GM12878 (cell line): ENCODE measurements at regions not wholly inside any gene's neighbourhood (a gene's known extent, or its start where the extent isn't known, plus 50 kb on each side); places are given as distances from the start of the nearest gene placed in this dataset.

Experiments
- ATAC-seq: fragments of 200-7000 bp; cut with Tn5 transposase; 3 replicates; pipeline ENCODE4 v1.9.1; 2020; ENCODE audit warnings: mild to moderate bottlenecking, moderate library complexity
- BruUV-seq: library from RNA; stranded (reverse); fragments of 400-500 nt; replicated peaks from 2 replicates; lab custom pipeline; 2021; lab: Mats Ljungman, UMichigan
- CTCF ChIA-PET: fragments of 300-600 bp; sonication (Branson Sonifier 250); formaldehyde crosslinking; extraction: SDS; loops from one replicate; lab custom pipeline; 2021; ENCODE audit warnings: inconsistent platforms; lab: Yijun Ruan, JAX
- POLR2A ChIA-PET: fragments of 350-600 bp; formaldehyde crosslinking; extraction: SDS; loops from one replicate; lab custom pipeline; 2021; ENCODE audit warnings: inconsistent platforms; lab: Charles Lee
- RAD21 ChIA-PET: fragments of 300-600 bp; sonication (Branson Sonifier 250); formaldehyde crosslinking; loops from one replicate; lab custom pipeline; 2023; ENCODE audit warnings: antibody characterized with exemption; ENCODE audit not compliant: unreplicated experiment; lab: Charles Lee
- SMC1A ChIA-PET: fragments of 300-600 bp; sonication (Branson Sonifier 250); formaldehyde crosslinking; loops from one replicate; lab custom pipeline; 2023; ENCODE audit not compliant: unreplicated experiment, uncharacterized antibody; lab: Charles Lee
- DNase-seq: peaks from one replicate; pipeline ENCODE4 v3.0.0-alpha.2; 2011; ENCODE audit warnings: low read depth, low spot score
- FAIRE-seq: peaks from 3 replicates; lab custom pipeline; 2011; peaks lifted over from hg19 to GRCh38; lab: Jason Lieb, UNC
- H2AFZ ChIP-seq: 2 replicates; pipeline ENCODE4 v1.6.0; 2011; ENCODE audit warnings: low read depth, low read length, control low read depth; ENCODE audit not compliant: control insufficient read depth
- H3K27ac ChIP-seq: 2 replicates; pipeline ENCODE4 v1.5.1; 2011; ENCODE audit warnings: control low read depth; ENCODE audit not compliant: control insufficient read depth, insufficient read depth
- H3K27me3 ChIP-seq, 2 experiments: replicated peaks in 1 of 2; 2 replicates each; pipeline versions ENCODE4 v1.6.0 to v1.6.1; 2011; ENCODE audit warnings: low read length in 1 of 2; ENCODE audit not compliant: control insufficient read depth in 2 of 2, insufficient read depth in 2 of 2
- H3K36me3 ChIP-seq, 2 experiments: 2 replicates each; pipeline ENCODE4 v1.5.1; 2011; ENCODE audit warnings: low read length in 1 of 2; ENCODE audit not compliant: control insufficient read depth in 2 of 2, insufficient read depth in 2 of 2
- H3K4me1 ChIP-seq: 2 replicates; pipeline ENCODE4 v1.6.1; 2011; ENCODE audit warnings: mild to moderate bottlenecking, low read length, moderate library complexity, mixed read lengths; ENCODE audit not compliant: control insufficient read depth, insufficient read depth
- H3K4me2 ChIP-seq: 2 replicates; pipeline ENCODE4 v1.6.0; 2011; ENCODE audit warnings: control low read depth; ENCODE audit not compliant: control insufficient read depth, insufficient read depth
- H3K4me3 ChIP-seq: fragments of 200-600 bp; sonication (generic); 2 replicates; pipeline ENCODE4 v1.5.1; 2016
- H3K79me2 ChIP-seq: 2 replicates; pipeline ENCODE4 v1.6.0; 2011; ENCODE audit warnings: low read length; ENCODE audit not compliant: control insufficient read depth, insufficient read depth
- H3K9ac ChIP-seq: 2 replicates; pipeline ENCODE4 v1.8.0; 2011; ENCODE audit warnings: low read length, control low read depth, mixed read lengths; ENCODE audit not compliant: control insufficient read depth, insufficient read depth
- H3K9me3 ChIP-seq: replicated peaks from 3 replicates; pipeline ENCODE4 v1.5.1; 2011; ENCODE audit warnings: mild to moderate bottlenecking, low read length; ENCODE audit not compliant: control insufficient read depth, insufficient read depth
- H4K20me1 ChIP-seq: 2 replicates; pipeline ENCODE4 v1.6.0; 2011; ENCODE audit not compliant: control insufficient read depth, insufficient read depth
- BMI1 ChIP-seq: fragments of 450-650 bp; IDR thresholded peaks from 2 replicates; pipeline ENCODE4 v1.6.1; 2016; ENCODE audit warnings: mild to moderate bottlenecking, moderate library complexity, borderline replicate concordance
- ETV6 ChIP-seq, 2 experiments: fragments of 450-650 bp in 1 of 2; IDR thresholded peaks in 1 of 2; conservative IDR thresholded peaks in 1 of 2; 2 replicates each; pipeline ENCODE4 v1.6.1; 2014; ENCODE audit warnings: antibody characterized with exemption in 1 of 2, borderline replicate concordance in 1 of 2, low read depth in 1 of 2, mild to moderate bottlenecking in 1 of 2, moderate library complexity in 1 of 2
- NFYB ChIP-seq: IDR thresholded peaks from 2 replicates; pipeline ENCODE4 v1.6.1; 2011; ENCODE audit warnings: low read depth, mild to moderate bottlenecking, low read length, improper control_type of control experiment, moderate library complexity; ENCODE audit not compliant: insufficient read depth
- POLR2A ChIP-seq: IDR thresholded peaks from 2 replicates; pipeline ENCODE4 v1.6.1; 2011; ENCODE audit warnings: low read depth, mild to moderate bottlenecking, low read length
- POU2F2 ChIP-seq: IDR thresholded peaks from 3 replicates; pipeline ENCODE4 v1.6.1; 2011; ENCODE audit warnings: low read depth, mild to moderate bottlenecking, low read length, borderline replicate concordance
- RAD51 ChIP-seq: fragments of 450-650 bp; IDR thresholded peaks from 2 replicates; pipeline ENCODE4 v1.6.1; 2016; ENCODE audit warnings: moderate library complexity, mild to moderate bottlenecking, inconsistent platforms
- SMARCA5 ChIP-seq: fragments of 450-650 bp; IDR thresholded peaks from 2 replicates; pipeline ENCODE4 v1.6.1; 2017; ENCODE audit warnings: mild to moderate bottlenecking
- TAF1 ChIP-seq: IDR thresholded peaks from 2 replicates; pipeline ENCODE4 v1.6.1; 2011; ENCODE audit warnings: mild to moderate bottlenecking, low read depth, low read length, borderline replicate concordance
- TCF12 ChIP-seq: IDR thresholded peaks from 2 replicates; pipeline ENCODE4 v1.6.1; 2011; ENCODE audit warnings: low read depth, mild to moderate bottlenecking, low read length
- ZBED1 ChIP-seq: IDR thresholded peaks from 2 replicates; pipeline ENCODE4 v1.6.1; 2016; ENCODE audit warnings: borderline replicate concordance
- WGBS: methylation state at CpG from one replicate; pipeline ENCODE4 v1.1.6; 2016; ENCODE audit warnings: low lambda C conversion rate; ENCODE audit not compliant: insufficient replicate concordance, insufficient coverage; ENCODE audit errors: missing lambda C conversion rate; 5-methylcytosine and 5-hydroxymethylcytosine counted together
- in situ Hi-C: fragments of 300-500 bp; cut with MboI; formaldehyde crosslinking; loops from 9 replicates; pipeline ENCODE4 v1.14.3; 2018; ENCODE audit warnings: mixed read lengths
- intact Hi-C: fragments of 100-400 bp; cut with micrococcal nuclease; formaldehyde crosslinking; loops from one replicate; pipeline ENCODE4 v1.14.2; 2022; ENCODE audit not compliant: unreplicated experiment
- TF ChIP-seq, protein P1 (sequence below): fragments of 450-650 bp; IDR thresholded peaks from 2 replicates; pipeline ENCODE4 v1.6.1; 2017; ENCODE audit warnings: antibody characterized with exemption, mild to moderate bottlenecking, moderate library complexity
- TF ChIP-seq, protein P2 (sequence below): IDR thresholded peaks from 2 replicates; pipeline ENCODE4 v1.6.1; 2012; ENCODE audit warnings: mild to moderate bottlenecking, low read depth, low read length
- TF ChIP-seq, protein P3 (sequence below): fragments of 450-650 bp; IDR thresholded peaks from 2 replicates; pipeline ENCODE4 v1.6.1; 2017; ENCODE audit warnings: low read depth, mild to moderate bottlenecking, moderate library complexity
- TF ChIP-seq, protein P4 (sequence below): fragments of 150-350 bp; IDR thresholded peaks from 2 replicates; pipeline ENCODE4 v1.6.1; 2016; ENCODE audit warnings: low read depth, low read length

DNA sequence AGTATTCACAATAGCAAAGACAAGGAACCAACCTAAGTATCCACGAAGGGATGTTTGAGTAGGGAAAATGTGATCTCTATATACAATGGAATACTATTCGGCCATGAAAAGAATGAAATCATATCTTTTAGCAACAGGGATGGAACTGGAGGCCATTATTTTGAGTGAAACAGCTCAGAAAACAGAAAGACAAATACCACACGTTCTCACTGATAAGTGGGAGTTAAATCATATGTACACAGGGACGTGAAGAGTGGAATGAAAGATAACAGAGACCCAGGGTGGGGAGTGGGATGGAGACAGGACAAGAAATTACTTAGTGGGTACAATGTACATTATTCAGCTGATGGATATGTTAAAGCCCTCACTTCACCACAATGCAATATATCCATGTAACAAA lies 1012.7 kb downstream of the TBC1D22A start:
- no peaks in the 10 kb centered on the region for H3K79me2 ChIP-seq
- RAD21 ChIA-PET, result no interaction called here
- H3K9me3 ChIP-seq, result no peaks in the 10 kb centered on the region
- no peaks in the 10 kb centered on the region for H4K20me1 ChIP-seq
- CTCF ChIA-PET, result no interaction called here
- H3K36me3 ChIP-seq, result no peaks in the 10 kb centered on the region
- intact Hi-C loops, result no loop called here
- in situ Hi-C loops, result no loop called here
- no peak for DNase-seq
- H3K4me3 ChIP-seq, result no peak overlapping the region
- H3K27me3 ChIP-seq, result no peaks in the 10 kb centered on the region
- H2AFZ ChIP-seq, result no peak overlapping the region
- ATAC-seq, result no peak
- WGBS, result 14% methylated on average over 4 of the region's 4 CpGs
- FAIRE-seq, result no peak
- H3K27ac ChIP-seq, result no peak overlapping the region
- BruUV-seq, result no TSS peak
- SMC1A ChIA-PET, result no interaction called here
- no peaks in the 10 kb centered on the region for H3K4me1 ChIP-seq
- no peak overlapping the region for H3K9ac ChIP-seq
- no peak overlapping the region for H3K4me2 ChIP-seq
- POLR2A ChIA-PET, result no interaction called here
- TF ChIP-seq, protein P1, sequence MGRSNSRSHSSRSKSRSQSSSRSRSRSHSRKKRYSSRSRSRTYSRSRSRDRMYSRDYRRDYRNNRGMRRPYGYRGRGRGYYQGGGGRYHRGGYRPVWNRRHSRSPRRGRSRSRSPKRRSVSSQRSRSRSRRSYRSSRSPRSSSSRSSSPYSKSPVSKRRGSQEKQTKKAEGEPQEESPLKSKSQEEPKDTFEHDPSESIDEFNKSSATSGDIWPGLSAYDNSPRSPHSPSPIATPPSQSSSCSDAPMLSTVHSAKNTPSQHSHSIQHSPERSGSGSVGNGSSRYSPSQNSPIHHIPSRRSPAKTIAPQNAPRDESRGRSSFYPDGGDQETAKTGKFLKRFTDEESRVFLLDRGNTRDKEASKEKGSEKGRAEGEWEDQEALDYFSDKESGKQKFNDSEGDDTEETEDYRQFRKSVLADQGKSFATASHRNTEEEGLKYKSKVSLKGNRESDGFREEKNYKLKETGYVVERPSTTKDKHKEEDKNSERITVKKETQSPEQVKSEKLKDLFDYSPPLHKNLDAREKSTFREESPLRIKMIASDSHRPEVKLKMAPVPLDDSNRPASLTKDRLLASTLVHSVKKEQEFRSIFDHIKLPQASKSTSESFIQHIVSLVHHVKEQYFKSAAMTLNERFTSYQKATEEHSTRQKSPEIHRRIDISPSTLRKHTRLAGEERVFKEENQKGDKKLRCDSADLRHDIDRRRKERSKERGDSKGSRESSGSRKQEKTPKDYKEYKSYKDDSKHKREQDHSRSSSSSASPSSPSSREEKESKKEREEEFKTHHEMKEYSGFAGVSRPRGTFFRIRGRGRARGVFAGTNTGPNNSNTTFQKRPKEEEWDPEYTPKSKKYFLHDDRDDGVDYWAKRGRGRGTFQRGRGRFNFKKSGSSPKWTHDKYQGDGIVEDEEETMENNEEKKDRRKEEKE, result no peak
- TF ChIP-seq ETV6 (conservative IDR thresholded peaks at IDR 0.05 in 1 of 2, IDR thresholded peaks at IDR 0.05 in 1 of 2; ENCODE audit: borderline replicate concordance in 1 of 2, low read depth in 1 of 2), result no peak
- TF ChIP-seq POU2F2, result no peak
- TF ChIP-seq, protein P2, sequence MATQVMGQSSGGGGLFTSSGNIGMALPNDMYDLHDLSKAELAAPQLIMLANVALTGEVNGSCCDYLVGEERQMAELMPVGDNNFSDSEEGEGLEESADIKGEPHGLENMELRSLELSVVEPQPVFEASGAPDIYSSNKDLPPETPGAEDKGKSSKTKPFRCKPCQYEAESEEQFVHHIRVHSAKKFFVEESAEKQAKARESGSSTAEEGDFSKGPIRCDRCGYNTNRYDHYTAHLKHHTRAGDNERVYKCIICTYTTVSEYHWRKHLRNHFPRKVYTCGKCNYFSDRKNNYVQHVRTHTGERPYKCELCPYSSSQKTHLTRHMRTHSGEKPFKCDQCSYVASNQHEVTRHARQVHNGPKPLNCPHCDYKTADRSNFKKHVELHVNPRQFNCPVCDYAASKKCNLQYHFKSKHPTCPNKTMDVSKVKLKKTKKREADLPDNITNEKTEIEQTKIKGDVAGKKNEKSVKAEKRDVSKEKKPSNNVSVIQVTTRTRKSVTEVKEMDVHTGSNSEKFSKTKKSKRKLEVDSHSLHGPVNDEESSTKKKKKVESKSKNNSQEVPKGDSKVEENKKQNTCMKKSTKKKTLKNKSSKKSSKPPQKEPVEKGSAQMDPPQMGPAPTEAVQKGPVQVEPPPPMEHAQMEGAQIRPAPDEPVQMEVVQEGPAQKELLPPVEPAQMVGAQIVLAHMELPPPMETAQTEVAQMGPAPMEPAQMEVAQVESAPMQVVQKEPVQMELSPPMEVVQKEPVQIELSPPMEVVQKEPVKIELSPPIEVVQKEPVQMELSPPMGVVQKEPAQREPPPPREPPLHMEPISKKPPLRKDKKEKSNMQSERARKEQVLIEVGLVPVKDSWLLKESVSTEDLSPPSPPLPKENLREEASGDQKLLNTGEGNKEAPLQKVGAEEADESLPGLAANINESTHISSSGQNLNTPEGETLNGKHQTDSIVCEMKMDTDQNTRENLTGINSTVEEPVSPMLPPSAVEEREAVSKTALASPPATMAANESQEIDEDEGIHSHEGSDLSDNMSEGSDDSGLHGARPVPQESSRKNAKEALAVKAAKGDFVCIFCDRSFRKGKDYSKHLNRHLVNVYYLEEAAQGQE, result no peak
- no peak for TF ChIP-seq TCF12
- TF ChIP-seq POLR2A, result no peak
- TF ChIP-seq TAF1, result no peak
- TF ChIP-seq, protein P3, sequence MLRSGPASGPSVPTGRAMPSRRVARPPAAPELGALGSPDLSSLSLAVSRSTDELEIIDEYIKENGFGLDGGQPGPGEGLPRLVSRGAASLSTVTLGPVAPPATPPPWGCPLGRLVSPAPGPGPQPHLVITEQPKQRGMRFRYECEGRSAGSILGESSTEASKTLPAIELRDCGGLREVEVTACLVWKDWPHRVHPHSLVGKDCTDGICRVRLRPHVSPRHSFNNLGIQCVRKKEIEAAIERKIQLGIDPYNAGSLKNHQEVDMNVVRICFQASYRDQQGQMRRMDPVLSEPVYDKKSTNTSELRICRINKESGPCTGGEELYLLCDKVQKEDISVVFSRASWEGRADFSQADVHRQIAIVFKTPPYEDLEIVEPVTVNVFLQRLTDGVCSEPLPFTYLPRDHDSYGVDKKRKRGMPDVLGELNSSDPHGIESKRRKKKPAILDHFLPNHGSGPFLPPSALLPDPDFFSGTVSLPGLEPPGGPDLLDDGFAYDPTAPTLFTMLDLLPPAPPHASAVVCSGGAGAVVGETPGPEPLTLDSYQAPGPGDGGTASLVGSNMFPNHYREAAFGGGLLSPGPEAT, result no peak
- TF ChIP-seq SMARCA5, result no peak
- TF ChIP-seq ZBED1, result no peak
- TF ChIP-seq BMI1, result no peak
- no peak for TF ChIP-seq RAD51
- TF ChIP-seq, protein P4, sequence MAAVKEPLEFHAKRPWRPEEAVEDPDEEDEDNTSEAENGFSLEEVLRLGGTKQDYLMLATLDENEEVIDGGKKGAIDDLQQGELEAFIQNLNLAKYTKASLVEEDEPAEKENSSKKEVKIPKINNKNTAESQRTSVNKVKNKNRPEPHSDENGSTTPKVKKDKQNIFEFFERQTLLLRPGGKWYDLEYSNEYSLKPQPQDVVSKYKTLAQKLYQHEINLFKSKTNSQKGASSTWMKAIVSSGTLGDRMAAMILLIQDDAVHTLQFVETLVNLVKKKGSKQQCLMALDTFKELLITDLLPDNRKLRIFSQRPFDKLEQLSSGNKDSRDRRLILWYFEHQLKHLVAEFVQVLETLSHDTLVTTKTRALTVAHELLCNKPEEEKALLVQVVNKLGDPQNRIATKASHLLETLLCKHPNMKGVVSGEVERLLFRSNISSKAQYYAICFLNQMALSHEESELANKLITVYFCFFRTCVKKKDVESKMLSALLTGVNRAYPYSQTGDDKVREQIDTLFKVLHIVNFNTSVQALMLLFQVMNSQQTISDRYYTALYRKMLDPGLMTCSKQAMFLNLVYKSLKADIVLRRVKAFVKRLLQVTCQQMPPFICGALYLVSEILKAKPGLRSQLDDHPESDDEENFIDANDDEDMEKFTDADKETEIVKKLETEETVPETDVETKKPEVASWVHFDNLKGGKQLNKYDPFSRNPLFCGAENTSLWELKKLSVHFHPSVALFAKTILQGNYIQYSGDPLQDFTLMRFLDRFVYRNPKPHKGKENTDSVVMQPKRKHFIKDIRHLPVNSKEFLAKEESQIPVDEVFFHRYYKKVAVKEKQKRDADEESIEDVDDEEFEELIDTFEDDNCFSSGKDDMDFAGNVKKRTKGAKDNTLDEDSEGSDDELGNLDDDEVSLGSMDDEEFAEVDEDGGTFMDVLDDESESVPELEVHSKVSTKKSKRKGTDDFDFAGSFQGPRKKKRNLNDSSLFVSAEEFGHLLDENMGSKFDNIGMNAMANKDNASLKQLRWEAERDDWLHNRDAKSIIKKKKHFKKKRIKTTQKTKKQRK, result no peak
- no peak for TF ChIP-seq NFYB
